Gastroesophageal sphincter (tissue), 3 donors: ENCODE measurements at regions not wholly inside any gene's neighbourhood (a gene's known extent, or its start where the extent isn't known, plus 50 kb on each side); places are given as distances from the start of the nearest gene placed in this dataset.

Experiments used
- POLR2A ChIP-seq, 2 donors: fragments of 450-650 bp; IDR thresholded peaks; one replicate each; pipeline ENCODE4 v1.6.1; 2017; ENCODE audit warnings: antibody characterized with exemption in 2 of 2, mild to moderate bottlenecking in 2 of 2, moderate library complexity in 1 of 2
- POLR2AphosphoS5 ChIP-seq: sonication (generic); formaldehyde crosslinking; IDR thresholded peaks from one replicate; pipeline ENCODE4 v1.6.1; 2017; ENCODE audit warnings: antibody characterized with exemption
- TF ChIP-seq, protein P1 (sequence below), 4 experiments: fragments of 200-600 bp in 2 of 4; fragments of 450-650 bp in 2 of 4; sonication (generic) in 1 of 4; IDR thresholded peaks; one replicate each; pipeline ENCODE4 v1.5.1; 2017 to 2019; ENCODE audit warnings: antibody characterized with exemption in 4 of 4, mild to moderate bottlenecking in 2 of 4, moderate library complexity in 2 of 4

DNA sequence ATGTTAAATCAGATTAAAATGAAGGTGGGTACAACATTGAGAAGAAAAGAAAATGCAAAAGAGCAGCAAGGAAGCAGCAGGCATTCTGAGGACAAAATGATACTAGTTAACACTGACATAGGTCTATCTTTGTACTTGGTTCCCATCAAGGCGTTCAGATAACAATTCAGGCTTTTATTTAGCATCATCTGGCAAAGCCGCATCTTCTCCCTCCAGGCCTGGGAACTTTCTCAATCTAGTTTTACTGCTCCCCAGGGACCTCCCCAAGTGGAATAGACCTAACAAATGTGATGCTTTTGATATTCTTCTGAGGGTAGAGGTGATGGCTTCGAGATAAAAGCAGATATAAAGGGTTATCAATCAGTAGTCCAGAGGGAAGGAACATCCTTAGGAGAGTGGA is 130.6 kb downstream of the C3orf38 start:
- TF ChIP-seq POLR2A (IDR thresholded peaks at IDR 0.05) = no peak
- TF ChIP-seq, protein P1, sequence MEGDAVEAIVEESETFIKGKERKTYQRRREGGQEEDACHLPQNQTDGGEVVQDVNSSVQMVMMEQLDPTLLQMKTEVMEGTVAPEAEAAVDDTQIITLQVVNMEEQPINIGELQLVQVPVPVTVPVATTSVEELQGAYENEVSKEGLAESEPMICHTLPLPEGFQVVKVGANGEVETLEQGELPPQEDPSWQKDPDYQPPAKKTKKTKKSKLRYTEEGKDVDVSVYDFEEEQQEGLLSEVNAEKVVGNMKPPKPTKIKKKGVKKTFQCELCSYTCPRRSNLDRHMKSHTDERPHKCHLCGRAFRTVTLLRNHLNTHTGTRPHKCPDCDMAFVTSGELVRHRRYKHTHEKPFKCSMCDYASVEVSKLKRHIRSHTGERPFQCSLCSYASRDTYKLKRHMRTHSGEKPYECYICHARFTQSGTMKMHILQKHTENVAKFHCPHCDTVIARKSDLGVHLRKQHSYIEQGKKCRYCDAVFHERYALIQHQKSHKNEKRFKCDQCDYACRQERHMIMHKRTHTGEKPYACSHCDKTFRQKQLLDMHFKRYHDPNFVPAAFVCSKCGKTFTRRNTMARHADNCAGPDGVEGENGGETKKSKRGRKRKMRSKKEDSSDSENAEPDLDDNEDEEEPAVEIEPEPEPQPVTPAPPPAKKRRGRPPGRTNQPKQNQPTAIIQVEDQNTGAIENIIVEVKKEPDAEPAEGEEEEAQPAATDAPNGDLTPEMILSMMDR (IDR thresholded peaks at IDR 0.05) = no peak
- TF ChIP-seq POLR2AphosphoS5 = no peak
